ENCODE measurements at regions not wholly inside any gene's neighbourhood (a gene's known extent, or its start where the extent isn't known, plus 50 kb on each side); places are given as distances from the start of the nearest gene placed in this dataset.

GRCh38 chr13:90414691-90415596 lies 932.5 kb upstream of the MIR17HG start:
- Histone ChIP-seq H3K4me3 (no peak overlapping the region), H3K36me3 (no peaks in the 10 kb centered on the region), H3K9me3 (no peaks in the 10 kb centered on the region), H3K27me3 (no peaks in the 10 kb centered on the region), H3K27ac (no peak overlapping the region), H3K4me1 (ENCODE audit: insufficient read depth) (no peaks in the 10 kb centered on the region)
- intact Hi-C loops (cut with DNase I), result no loop called here
- DNase-seq, result no peak
- TF ChIP-seq EP300 (IDR thresholded peaks at IDR 0.05), result no peak
- TF ChIP-seq CTCF (IDR thresholded peaks at IDR 0.05), result no peak
- no peak for TF ChIP-seq POLR2A (IDR thresholded peaks at IDR 0.05)
- 87 to 92% (median 87%) methylated on average over 3 of the region's 3 CpGs for WGBS, 3 donors

GRCh38 chr13:90415902-90416301 lies 931.6 kb upstream of the MIR17HG start:
- no peak overlapping the region for H3K27ac ChIP-seq
- TF ChIP-seq POLR2A (IDR thresholded peaks at IDR 0.05) (no peak), EP300 (IDR thresholded peaks at IDR 0.05) (no peak), CTCF (IDR thresholded peaks at IDR 0.05) (no peak)
- H3K36me3 ChIP-seq, result no peaks in the 10 kb centered on the region
- DNase-seq, result no peak
- H3K9me3 ChIP-seq, result no peaks in the 10 kb centered on the region
- intact Hi-C loops (cut with DNase I), result no loop called here
- WGBS, 3 donors, result 50 to 66% (median 51%) methylated on average over 3 of the region's 3 CpGs
- H3K27me3 ChIP-seq, result no peaks in the 10 kb centered on the region
- H3K4me1 ChIP-seq (ENCODE audit: insufficient read depth), result no peaks in the 10 kb centered on the region
- no peak overlapping the region for H3K4me3 ChIP-seq

- H3K4me1 ChIP-seq (ENCODE audit: insufficient read depth), result no peaks in the 10 kb centered on the region
- H3K9me3 ChIP-seq, result no peaks in the 10 kb centered on the region
- H3K27me3 ChIP-seq, result no peaks in the 10 kb centered on the region
- TF ChIP-seq POLR2A (IDR thresholded peaks at IDR 0.05) (no peak), EP300 (IDR thresholded peaks at IDR 0.05) (no peak), CTCF (IDR thresholded peaks at IDR 0.05) (no peak)
- WGBS, 3 donors, result 70 to 80% (median 74%) methylated on average over 5 of the region's 5 CpGs
- H3K27ac ChIP-seq, result no peak overlapping the region
- no peak for DNase-seq
- H3K4me3 ChIP-seq, result no peak overlapping the region
- H3K36me3 ChIP-seq, result no peaks in the 10 kb centered on the region
- intact Hi-C loops (cut with DNase I), result no loop called here
Measured at GRCh38 chr13:90416519-90416918, 931.0 kb upstream of the MIR17HG start.

GRCh38 chr13:90416938-90417337 lies 930.5 kb upstream of the MIR17HG start:
- no peak for TF ChIP-seq CTCF (IDR thresholded peaks at IDR 0.05)
- no peak for TF ChIP-seq EP300 (IDR thresholded peaks at IDR 0.05)
- no peak for TF ChIP-seq POLR2A (IDR thresholded peaks at IDR 0.05)
- Histone ChIP-seq H3K27ac (no peak overlapping the region), H3K27me3 (no peaks in the 10 kb centered on the region), H3K4me3 (no peak overlapping the region), H3K9me3 (no peaks in the 10 kb centered on the region), H3K4me1 (ENCODE audit: insufficient read depth) (no peaks in the 10 kb centered on the region), H3K36me3 (no peaks in the 10 kb centered on the region)
- WGBS, 3 donors, result 75 to 87% (median 84%) methylated on average over 1 of the region's 1 CpG
- no peak for DNase-seq
- intact Hi-C loops (cut with DNase I), result no loop called here

All from ovary (tissue), 7 donors.